RPMI7951 (cell line): ENCODE measurements at regions not wholly inside any gene's neighbourhood (a gene's known extent, or its start where the extent isn't known, plus 50 kb on each side); places are given as distances from the start of the nearest gene placed in this dataset.
A peak's percentile ranks its signal among the peaks of the same experiment; 100 is the strongest.
"Not testable (repeated sequence)": the region's sequence is repeated elsewhere in the genome, so short reads cannot be mapped to it uniquely, and the experiment has no call there.

ENCODE experiments used
- DNase-seq: peaks from one replicate; pipeline ENCODE4 v3.0.0-alpha.2; 2012; ENCODE audit warnings: low read depth

- no peak for DNase-seq
Measured at GRCh38 chr3:34475851-34476250, 677.4 kb downstream of the PDCD6IP start.

- peak; percentile 7 for DNase-seq
Measured at GRCh38 chr3:34483311-34483887, 685.0 kb downstream of the PDCD6IP start.

- DNase-seq = no peak
Measured at GRCh38 chr3:34504366-34504765, 705.9 kb downstream of the PDCD6IP start.

GRCh38 chr3:34504775-34505174 lies 706.3 kb downstream of the PDCD6IP start:
- DNase-seq = no peak

- DNase-seq = no peak
Measured at GRCh38 chr3:34508732-34509131, 710.3 kb downstream of the PDCD6IP start.

GRCh38 chr3:34511891-34512290 lies 713.5 kb downstream of the PDCD6IP start:
- DNase-seq = no peak

- not testable (repeated sequence) for DNase-seq
Measured at GRCh38 chr3:34519008-34519407, 720.6 kb downstream of the PDCD6IP start.

- DNase-seq = no peak
Measured at GRCh38 chr3:34531156-34531555, 732.7 kb downstream of the PDCD6IP start.

GRCh38 chr3:34533451-34533850 lies 735.0 kb downstream of the PDCD6IP start:
- DNase-seq = no peak

GRCh38 chr3:34534013-34534412 lies 735.6 kb downstream of the PDCD6IP start:
- DNase-seq = no peak

- no peak for DNase-seq
Measured at GRCh38 chr3:34544136-34544535, 745.7 kb downstream of the PDCD6IP start.

GRCh38 chr3:34547297-34547920 lies 749.0 kb downstream of the PDCD6IP start:
- no peak for DNase-seq

- DNase-seq = no peak
Measured at GRCh38 chr3:34567266-34567665, 768.8 kb downstream of the PDCD6IP start.

GRCh38 chr3:34568766-34569165 lies 770.3 kb downstream of the PDCD6IP start:
- DNase-seq = no peak

- no peak for DNase-seq
Measured at GRCh38 chr3:34569437-34569836, 771.0 kb downstream of the PDCD6IP start.

GRCh38 chr3:34570916-34571705 lies 772.7 kb downstream of the PDCD6IP start:
- DNase-seq = no peak

- no peak for DNase-seq
Measured at GRCh38 chr3:34571714-34572113, 773.3 kb downstream of the PDCD6IP start.

- no peak for DNase-seq
Measured at GRCh38 chr3:34575776-34576175, 777.3 kb downstream of the PDCD6IP start.

- no peak for DNase-seq
Measured at GRCh38 chr3:34582055-34582454, 783.6 kb downstream of the PDCD6IP start.

- DNase-seq = no peak
Measured at GRCh38 chr3:34583451-34583850, 785.0 kb downstream of the PDCD6IP start.

- no peak for DNase-seq
Measured at GRCh38 chr3:34584971-34585370, 786.5 kb downstream of the PDCD6IP start.

- DNase-seq = no peak
Measured at GRCh38 chr3:34599595-34599994, 801.2 kb downstream of the PDCD6IP start.

GRCh38 chr3:34619990-34620389 lies 821.6 kb downstream of the PDCD6IP start:
- DNase-seq = no peak
